Osteocyte (in vitro differentiated cells): ENCODE measurements at regions not wholly inside any gene's neighbourhood (a gene's known extent, or its start where the extent isn't known, plus 50 kb on each side); places are given as distances from the start of the nearest gene placed in this dataset.

Source experiments
- DNase-seq: peaks from one replicate; pipeline ENCODE4 v3.0.0; 2021; ENCODE audit warnings: mixed read lengths; ENCODE audit not compliant: unreplicated experiment; ENCODE audit errors: extremely low spot score
- H3K27ac Mint-ChIP-seq: one replicate; pipeline ENCODE4 v1.8.0; 2021; ENCODE audit warnings: mild to moderate bottlenecking, mixed read lengths; ENCODE audit not compliant: unreplicated experiment
- H3K27me3 Mint-ChIP-seq: one replicate; pipeline ENCODE4 v1.8.0; 2021; ENCODE audit warnings: mixed read lengths; ENCODE audit not compliant: unreplicated experiment
- H3K36me3 Mint-ChIP-seq: one replicate; pipeline ENCODE4 v1.8.0; 2021; ENCODE audit warnings: mixed read lengths; ENCODE audit not compliant: unreplicated experiment
- H3K4me1 Mint-ChIP-seq: one replicate; pipeline ENCODE4 v1.8.0; 2021; ENCODE audit warnings: mixed read lengths; ENCODE audit not compliant: unreplicated experiment
- H3K4me3 Mint-ChIP-seq: one replicate; pipeline ENCODE4 v1.8.0; 2021; ENCODE audit warnings: mild to moderate bottlenecking, moderate library complexity, mixed read lengths; ENCODE audit not compliant: unreplicated experiment
- H3K9me3 Mint-ChIP-seq: one replicate; pipeline ENCODE4 v1.8.0; 2021; ENCODE audit warnings: mixed read lengths; ENCODE audit not compliant: unreplicated experiment
- CTCF ChIP-seq: fragments of 200-600 bp; sonication (generic); IDR thresholded peaks from 2 replicates; pipeline ENCODE4 v1.5.0; 2021; ENCODE audit warnings: antibody characterized with exemption, mild to moderate bottlenecking, moderate library complexity

- no peak for DNase-seq
- H3K9me3 Mint-ChIP-seq = no peaks in the 10 kb centered on the region
- no peak for TF ChIP-seq CTCF
- H3K36me3 Mint-ChIP-seq = no peaks in the 10 kb centered on the region
- peaks cover 21% of the 10 kb centered on the region for H3K27me3 Mint-ChIP-seq
- H3K4me1 Mint-ChIP-seq = no peaks in the 10 kb centered on the region
- no peak overlapping the region for H3K27ac Mint-ChIP-seq
- H3K4me3 Mint-ChIP-seq = no peak overlapping the region
These were observed 201.3 kb downstream of the GIPC2 start for GRCh38 chr1:78247079-78247478.

GRCh38 chr1:78250201-78250600 lies 204.4 kb downstream of the GIPC2 start:
- Mint-ChIP-seq H3K9me3 (no peaks in the 10 kb centered on the region), H3K4me3 (no peak overlapping the region), H3K36me3 (no peaks in the 10 kb centered on the region), H3K27ac (no peak overlapping the region), H3K27me3 (peaks cover 32% of the 10 kb centered on the region), H3K4me1 (no peaks in the 10 kb centered on the region)
- no peak for TF ChIP-seq CTCF
- DNase-seq = no peak

GRCh38 chr1:78254517-78254916 lies 208.8 kb downstream of the GIPC2 start:
- no peaks in the 10 kb centered on the region for H3K4me1 Mint-ChIP-seq
- H3K36me3 Mint-ChIP-seq = no peaks in the 10 kb centered on the region
- H3K4me3 Mint-ChIP-seq = no peak overlapping the region
- H3K9me3 Mint-ChIP-seq = no peaks in the 10 kb centered on the region
- no peak overlapping the region for H3K27ac Mint-ChIP-seq
- no peak for DNase-seq
- H3K27me3 Mint-ChIP-seq = peaks cover 52% of the 10 kb centered on the region
- no peak for TF ChIP-seq CTCF

- H3K36me3 Mint-ChIP-seq = no peaks in the 10 kb centered on the region
- peaks cover 59% of the 10 kb centered on the region for H3K27me3 Mint-ChIP-seq
- H3K4me1 Mint-ChIP-seq = no peaks in the 10 kb centered on the region
- DNase-seq = no peak
- H3K9me3 Mint-ChIP-seq = peaks cover 4% of the 10 kb centered on the region
- no peak for TF ChIP-seq CTCF
- H3K4me3 Mint-ChIP-seq = no peak overlapping the region
- H3K27ac Mint-ChIP-seq = no peak overlapping the region
These were observed 209.6 kb downstream of the GIPC2 start for GRCh38 chr1:78255383-78255782.

GRCh38 chr1:78255846-78256245 lies 210.1 kb downstream of the GIPC2 start:
- peaks cover 60% of the 10 kb centered on the region for H3K27me3 Mint-ChIP-seq
- no peaks in the 10 kb centered on the region for H3K36me3 Mint-ChIP-seq
- no peak for DNase-seq
- H3K4me1 Mint-ChIP-seq = no peaks in the 10 kb centered on the region
- H3K27ac Mint-ChIP-seq = no peak overlapping the region
- peaks cover 4% of the 10 kb centered on the region for H3K9me3 Mint-ChIP-seq
- TF ChIP-seq CTCF = no peak
- no peak overlapping the region for H3K4me3 Mint-ChIP-seq
